ENCODE measurements at regions not wholly inside any gene's neighbourhood (a gene's known extent, or its start where the extent isn't known, plus 50 kb on each side); places are given as distances from the start of the nearest gene placed in this dataset.

- TF ChIP-seq CTCF (IDR thresholded peaks at IDR 0.05; ENCODE audit: low read length) (no peak), EZH2 (IDR thresholded peaks at IDR 0.05; ENCODE audit: borderline replicate concordance, low read length) (no peak)
These were observed 162.9 kb downstream of the BAMBI start for GRCh38 chr10:28840202-28840601.

All from OCI-LY1 (cell line).